Thyroid gland (tissue), 4 donors: ENCODE measurements at regions not wholly inside any gene's neighbourhood (a gene's known extent, or its start where the extent isn't known, plus 50 kb on each side); places are given as distances from the start of the nearest gene placed in this dataset.

Source experiments
- POLR2A ChIP-seq, 2 donors: fragments of 450-650 bp; IDR thresholded peaks; one replicate each; pipeline ENCODE4 v1.6.1; 2017; ENCODE audit warnings: antibody characterized with exemption in 2 of 2, mild to moderate bottlenecking in 2 of 2, moderate library complexity in 1 of 2
- TF ChIP-seq, protein P1 (sequence below), 6 experiments: fragments of 200-600 bp in 3 of 6; fragments of 450-650 bp in 3 of 6; sonication (generic) in 3 of 6; IDR thresholded peaks; one replicate each; pipeline ENCODE4 v1.5.1; 2016 to 2019; ENCODE audit warnings: antibody characterized with exemption in 6 of 6, mild to moderate bottlenecking in 2 of 6, inconsistent platforms in 1 of 6, moderate library complexity in 1 of 6

DNA sequence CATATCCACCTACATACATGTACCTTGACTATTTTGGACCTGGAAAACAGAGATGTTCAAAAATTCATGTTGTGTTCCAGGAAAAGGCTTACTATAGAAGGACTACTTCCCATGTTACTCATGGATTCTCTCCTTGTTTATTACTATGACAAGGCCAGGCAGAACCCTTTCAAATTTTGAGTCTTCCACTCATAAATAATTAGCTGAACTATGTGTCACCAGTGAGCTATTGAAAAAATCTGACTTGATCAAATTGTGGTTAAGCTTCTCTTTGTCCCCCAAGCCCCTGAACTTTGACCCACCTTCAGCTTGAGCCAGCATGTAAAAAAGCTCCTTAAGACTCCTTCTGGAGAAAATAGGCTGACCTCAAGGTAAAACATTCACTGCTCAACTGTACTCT lies 1142.8 kb upstream of the EYS start:
- no peak for TF ChIP-seq POLR2A (IDR thresholded peaks at IDR 0.05)
- TF ChIP-seq, protein P1, sequence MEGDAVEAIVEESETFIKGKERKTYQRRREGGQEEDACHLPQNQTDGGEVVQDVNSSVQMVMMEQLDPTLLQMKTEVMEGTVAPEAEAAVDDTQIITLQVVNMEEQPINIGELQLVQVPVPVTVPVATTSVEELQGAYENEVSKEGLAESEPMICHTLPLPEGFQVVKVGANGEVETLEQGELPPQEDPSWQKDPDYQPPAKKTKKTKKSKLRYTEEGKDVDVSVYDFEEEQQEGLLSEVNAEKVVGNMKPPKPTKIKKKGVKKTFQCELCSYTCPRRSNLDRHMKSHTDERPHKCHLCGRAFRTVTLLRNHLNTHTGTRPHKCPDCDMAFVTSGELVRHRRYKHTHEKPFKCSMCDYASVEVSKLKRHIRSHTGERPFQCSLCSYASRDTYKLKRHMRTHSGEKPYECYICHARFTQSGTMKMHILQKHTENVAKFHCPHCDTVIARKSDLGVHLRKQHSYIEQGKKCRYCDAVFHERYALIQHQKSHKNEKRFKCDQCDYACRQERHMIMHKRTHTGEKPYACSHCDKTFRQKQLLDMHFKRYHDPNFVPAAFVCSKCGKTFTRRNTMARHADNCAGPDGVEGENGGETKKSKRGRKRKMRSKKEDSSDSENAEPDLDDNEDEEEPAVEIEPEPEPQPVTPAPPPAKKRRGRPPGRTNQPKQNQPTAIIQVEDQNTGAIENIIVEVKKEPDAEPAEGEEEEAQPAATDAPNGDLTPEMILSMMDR (IDR thresholded peaks at IDR 0.05), result no peak
